Liver (tissue), 3 donors: ENCODE measurements at regions not wholly inside any gene's neighbourhood (a gene's known extent, or its start where the extent isn't known, plus 50 kb on each side); places are given as distances from the start of the nearest gene placed in this dataset.

Experiments used
- ATF3 ChIP-seq: IDR thresholded peaks from 2 replicates; pipeline ENCODE4 v1.6.1; 2016; ENCODE audit warnings: antibody characterized with exemption
- CTCF ChIP-seq: fragments of 150-350 bp; IDR thresholded peaks from 2 replicates; pipeline ENCODE4 v1.5.1; 2017; ENCODE audit warnings: improper control_type of control experiment, low read depth, low read length; ENCODE audit not compliant: missing input control
- EGR1 ChIP-seq, 2 donors: IDR thresholded peaks; 2 replicates each; pipeline ENCODE4 v1.6.1; 2016 to 2018; ENCODE audit warnings: antibody characterized with exemption in 2 of 2, low read depth in 2 of 2
- FOXA1 ChIP-seq: IDR thresholded peaks from 2 replicates; pipeline ENCODE4 v1.6.1; 2016; ENCODE audit warnings: antibody characterized with exemption
- FOXA2 ChIP-seq: IDR thresholded peaks from 2 replicates; pipeline ENCODE4 v1.6.1; 2016; ENCODE audit warnings: antibody characterized with exemption
- GABPA ChIP-seq, 2 donors: IDR thresholded peaks in 1 of 2; conservative IDR thresholded peaks in 1 of 2; 2 replicates each; pipeline ENCODE4 v1.6.1; 2016; ENCODE audit warnings: antibody characterized with exemption in 2 of 2, mild to moderate bottlenecking in 1 of 2, moderate library complexity in 1 of 2
- HNF4G ChIP-seq: IDR thresholded peaks from 2 replicates; pipeline ENCODE4 v1.6.1; 2016; ENCODE audit warnings: antibody characterized with exemption
- JUND ChIP-seq, 2 donors: IDR thresholded peaks; 2 replicates each; pipeline ENCODE4 v1.6.1; 2016; ENCODE audit warnings: antibody characterized with exemption in 2 of 2
- MAX ChIP-seq: IDR thresholded peaks from 2 replicates; pipeline ENCODE4 v1.6.1; 2016; ENCODE audit warnings: antibody characterized with exemption
- NR2F2 ChIP-seq: IDR thresholded peaks from 2 replicates; pipeline ENCODE4 v1.6.1; 2016; ENCODE audit warnings: antibody characterized with exemption
- RAD21 ChIP-seq, 2 donors: IDR thresholded peaks; 2 replicates each; pipeline ENCODE4 v1.6.1; 2016; ENCODE audit warnings: antibody characterized with exemption in 2 of 2, mild to moderate bottlenecking in 2 of 2
- REST ChIP-seq: IDR thresholded peaks from 2 replicates; pipeline ENCODE4 v1.6.1; 2016; ENCODE audit warnings: antibody characterized with exemption, mild to moderate bottlenecking
- SP1 ChIP-seq: IDR thresholded peaks from 2 replicates; pipeline ENCODE4 v1.6.1; 2018; ENCODE audit warnings: antibody characterized with exemption, mild to moderate bottlenecking
- TAF1 ChIP-seq: conservative IDR thresholded peaks from 2 replicates; pipeline ENCODE4 v1.6.1; 2016; ENCODE audit warnings: antibody characterized with exemption, mild to moderate bottlenecking
- donor health status: healthy.
- donor health status: healthy.

GRCh38 chr10:83682414-83682813, 456.9 kb upstream of the GHITM start:
- no peak for TF ChIP-seq JUND (IDR thresholded peaks at IDR 0.05)
- TF ChIP-seq MAX = no peak
- no peak for TF ChIP-seq CTCF
- no peak for TF ChIP-seq GABPA (IDR thresholded peaks at IDR 0.05 in 1 of 2, conservative IDR thresholded peaks at IDR 0.05 in 1 of 2)
- TF ChIP-seq SP1 = no peak
- no peak for TF ChIP-seq FOXA2
- TF ChIP-seq HNF4G = no peak
- TF ChIP-seq REST = no peak
- TF ChIP-seq RAD21 (IDR thresholded peaks at IDR 0.05) = no peak
- TF ChIP-seq TAF1 = no peak
- TF ChIP-seq NR2F2 = no peak
- TF ChIP-seq EGR1 (IDR thresholded peaks at IDR 0.05; ENCODE audit: low read depth in 2 of 2) = no peak
- TF ChIP-seq ATF3 = no peak
- no peak for TF ChIP-seq FOXA1
